T-helper 1 cell (primary cell): ENCODE measurements at regions not wholly inside any gene's neighbourhood (a gene's known extent, or its start where the extent isn't known, plus 50 kb on each side); places are given as distances from the start of the nearest gene placed in this dataset.
"Not testable (repeated sequence)": the region's sequence is repeated elsewhere in the genome, so short reads cannot be mapped to it uniquely, and the experiment has no call there.

Experiments
- DNase-seq, 5 donors: peaks; one replicate each; pipeline ENCODE4 v3.0.0-alpha.2; 2012 to 2020

DNA sequence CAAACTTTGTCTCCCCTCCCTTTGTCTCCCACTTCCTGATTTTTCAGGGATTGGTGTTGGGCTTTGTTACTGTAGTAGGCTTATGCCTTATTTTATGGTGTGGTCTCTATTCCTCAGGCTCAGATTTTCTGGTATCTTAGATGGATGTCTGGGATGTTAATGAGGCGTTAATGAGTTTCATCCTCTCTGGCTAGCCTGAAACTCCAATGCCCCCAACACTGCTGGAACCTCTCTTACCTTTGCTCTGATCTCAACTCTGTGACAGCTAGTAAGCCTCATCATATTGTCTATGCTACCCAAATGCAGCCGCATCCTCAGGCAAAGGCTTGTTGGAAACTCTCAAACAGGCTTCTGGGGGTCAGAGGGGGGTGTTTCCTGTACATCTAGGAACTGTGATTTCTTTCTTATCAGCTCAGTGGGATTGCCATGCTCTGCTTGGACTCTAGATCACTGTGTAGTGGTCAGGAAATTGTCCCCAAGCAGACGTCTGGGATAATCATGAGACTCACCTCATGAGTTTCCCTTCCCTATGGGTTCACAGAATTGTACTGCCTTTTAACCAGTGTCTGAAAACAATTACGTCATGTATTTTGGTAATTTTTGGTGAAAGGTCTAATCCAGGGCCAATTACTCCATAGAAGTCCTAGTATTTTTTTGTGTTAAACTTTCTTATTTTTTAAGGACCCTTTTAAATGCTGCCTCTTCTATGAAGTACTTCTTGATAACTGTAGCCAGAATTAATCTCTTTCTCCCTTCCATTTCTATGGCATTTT lies 88.8 kb upstream of the TRPC7 start:
- DNase-seq = no peak

DNA sequence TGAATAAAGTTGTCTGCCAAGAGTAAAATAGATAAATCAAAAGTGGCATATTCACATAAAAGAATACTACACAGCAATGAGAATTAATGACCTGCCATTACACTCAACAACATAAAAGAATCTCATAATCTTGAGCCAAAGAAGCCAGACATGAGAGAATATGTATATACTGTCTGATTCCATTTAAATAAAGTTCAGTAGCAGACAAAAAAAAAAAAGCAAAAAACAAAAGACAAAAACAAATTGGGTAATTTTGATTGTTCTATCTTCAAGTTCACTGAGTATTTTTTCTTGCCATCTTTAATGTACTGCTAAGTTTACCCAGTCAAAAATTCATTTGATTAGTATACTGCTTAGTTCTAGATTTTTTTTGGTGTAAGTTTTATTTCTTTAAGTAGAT lies 87.9 kb upstream of the TRPC7 start:
- DNase-seq = no peak

DNA sequence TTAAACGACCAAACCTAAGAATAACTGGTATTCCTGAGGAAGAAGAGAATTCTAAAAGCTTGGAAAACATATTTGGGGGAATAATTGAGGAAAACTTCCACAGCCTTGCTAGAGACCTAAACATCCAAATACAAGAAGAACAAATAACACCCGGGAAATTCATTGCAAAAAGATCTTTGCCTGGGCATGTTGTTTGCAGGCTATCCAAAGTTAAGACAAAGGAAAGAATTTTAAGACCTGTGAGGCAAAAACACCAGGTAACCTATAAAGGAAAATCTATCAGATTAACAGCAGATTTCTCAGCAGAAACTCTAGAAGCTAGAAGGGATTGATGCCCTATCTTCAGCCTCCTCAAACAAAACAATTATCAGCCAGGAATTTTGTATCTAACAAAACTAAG lies 82.2 kb upstream of the TRPC7 start:
- not testable (repeated sequence) for DNase-seq

DNA sequence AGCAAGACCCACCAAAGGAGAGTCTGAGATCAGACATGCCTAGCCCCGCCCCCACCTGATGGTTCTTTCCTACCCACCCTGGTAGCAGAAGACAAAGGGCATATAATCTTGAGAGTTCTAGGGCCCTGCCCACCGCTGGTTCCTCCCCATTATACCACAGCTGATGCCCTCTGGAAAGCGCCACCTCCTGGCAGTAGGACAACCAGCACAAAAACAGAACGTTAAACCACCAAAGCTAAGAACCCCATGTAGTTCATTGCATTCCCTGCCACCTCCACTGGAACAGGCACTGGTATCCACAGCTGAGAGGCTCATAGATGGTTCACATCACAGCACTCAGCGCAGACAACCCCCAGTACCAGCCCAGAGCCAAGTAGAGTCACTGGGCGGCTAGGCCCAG lies 81.2 kb upstream of the TRPC7 start:
- DNase-seq = no peak

DNA sequence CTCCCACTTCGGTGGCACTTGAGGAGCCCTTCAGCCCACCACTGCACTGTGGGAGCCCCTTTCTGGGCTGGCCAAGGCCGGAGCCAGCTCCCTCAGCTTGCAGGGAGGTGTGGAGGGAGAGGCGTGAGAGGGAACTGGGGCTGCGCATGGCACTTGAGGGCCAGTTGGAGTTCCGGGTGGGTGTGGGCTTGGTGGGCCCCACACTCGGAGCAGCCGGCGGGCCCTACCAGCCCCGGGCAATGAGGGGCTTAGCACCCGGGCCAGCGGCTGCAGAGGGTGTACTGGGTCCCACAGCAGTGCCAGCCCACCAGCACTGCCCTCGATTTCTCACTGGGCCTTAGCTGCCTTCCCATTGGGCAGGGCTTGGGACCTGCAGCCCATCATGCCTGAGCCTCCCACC lies 78.8 kb upstream of the TRPC7 start:
- DNase-seq = not testable (repeated sequence)

DNA sequence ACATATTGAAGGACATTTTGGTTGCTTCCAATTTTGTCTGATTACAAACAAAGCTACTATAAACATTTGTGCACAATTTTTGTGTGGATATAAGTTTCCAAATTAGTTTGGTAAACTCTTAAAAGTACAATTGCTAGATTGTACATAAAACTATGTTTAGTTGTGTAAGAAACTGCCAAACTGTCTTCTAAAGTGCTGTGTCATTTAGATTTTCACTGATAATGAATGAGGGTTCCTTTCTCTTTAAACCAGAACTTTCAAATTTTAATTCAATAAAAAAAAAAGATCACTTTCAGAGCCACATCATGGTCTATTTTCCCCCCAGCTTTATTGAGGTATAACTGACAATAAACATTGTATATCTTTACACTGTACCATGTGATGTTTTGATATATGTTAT lies 74.0 kb upstream of the TRPC7 start:
- no peak for DNase-seq

DNA sequence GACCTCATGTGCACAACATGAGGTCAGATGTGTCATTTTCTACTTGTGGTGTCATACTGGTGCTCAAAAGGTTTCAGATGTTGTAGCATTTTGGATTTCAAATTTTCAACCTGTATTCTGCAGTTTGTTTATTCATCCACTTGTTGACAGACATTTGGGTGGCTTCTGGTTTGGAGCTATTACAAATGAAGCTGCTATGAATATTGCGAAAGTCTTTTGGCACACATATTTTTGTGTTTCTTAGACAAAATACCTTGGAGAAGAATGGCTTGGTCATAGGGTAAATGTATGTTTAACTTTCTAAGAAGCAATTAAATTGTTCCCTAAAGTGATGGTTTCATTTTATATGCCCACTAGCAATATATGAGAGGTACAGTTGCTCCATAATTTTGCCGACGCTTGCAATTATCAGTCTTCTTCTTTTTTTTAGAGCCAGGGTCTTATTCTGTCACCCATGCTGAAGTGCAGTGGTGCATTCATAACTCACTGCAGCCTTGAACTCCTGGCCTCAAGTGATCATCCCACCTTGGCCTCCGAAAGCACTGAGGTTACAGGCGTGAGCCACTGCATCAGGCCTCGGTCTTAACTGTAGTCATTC lies 70.7 kb upstream of the TRPC7 start:
- no peak for DNase-seq

DNA sequence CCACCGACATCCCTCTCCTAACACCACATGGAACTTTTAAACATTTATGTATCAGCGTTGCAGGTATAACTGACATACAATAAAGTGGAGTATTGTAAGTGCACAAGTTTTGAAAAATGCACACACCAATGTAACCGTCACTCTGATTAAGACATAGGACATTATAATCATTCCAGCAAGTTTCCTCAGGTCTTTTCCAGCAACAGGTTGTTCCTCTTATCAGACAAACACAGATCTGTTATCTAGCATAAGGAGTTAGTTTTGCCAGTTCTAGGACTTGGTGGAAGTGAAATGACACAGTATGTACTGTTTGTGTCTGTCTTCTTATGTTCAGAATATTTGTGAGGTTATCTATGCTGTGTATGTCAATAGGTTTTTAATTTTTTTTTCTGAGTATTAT lies 69.5 kb upstream of the TRPC7 start:
- no peak for DNase-seq

DNA sequence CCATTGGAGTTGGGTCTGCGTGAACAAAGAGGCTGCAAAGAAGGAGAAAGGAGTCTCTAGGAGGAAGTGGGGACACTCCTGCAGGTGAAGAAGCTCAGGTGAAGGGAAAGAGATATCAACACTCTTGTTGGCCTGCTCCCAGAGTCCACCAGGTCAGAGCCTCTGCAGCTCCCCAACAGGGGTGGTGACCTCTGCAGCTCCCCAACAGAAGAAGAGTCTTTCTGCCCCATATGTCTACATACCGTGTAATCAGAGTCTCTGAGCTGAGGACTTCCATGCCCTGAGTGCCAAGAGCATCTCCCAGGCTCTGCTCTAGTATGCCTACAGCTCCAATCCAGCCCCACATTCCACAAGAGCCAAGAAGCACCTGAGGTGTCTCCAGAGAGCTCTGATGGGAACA lies 67.4 kb upstream of the TRPC7 start:
- no peak for DNase-seq

DNA sequence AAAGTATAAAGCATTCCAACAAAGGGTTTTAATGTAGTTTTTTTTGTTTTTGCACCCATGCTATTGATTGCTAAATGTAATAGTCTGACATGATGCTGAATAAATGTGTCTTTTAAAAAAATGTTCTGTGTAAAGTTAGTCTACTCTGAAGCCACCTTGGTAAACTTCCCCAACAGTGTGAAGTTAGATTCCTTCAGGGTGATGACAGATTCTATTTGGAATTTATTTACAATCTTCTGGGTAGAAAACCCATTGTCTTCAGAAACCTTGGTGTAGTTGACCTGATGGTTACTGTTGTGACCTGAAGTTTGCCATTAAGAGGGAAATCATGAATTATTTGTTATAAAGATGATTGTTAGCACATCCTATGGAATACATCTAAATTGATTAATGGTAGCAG lies 64.7 kb upstream of the TRPC7 start:
- no peak for DNase-seq

DNA sequence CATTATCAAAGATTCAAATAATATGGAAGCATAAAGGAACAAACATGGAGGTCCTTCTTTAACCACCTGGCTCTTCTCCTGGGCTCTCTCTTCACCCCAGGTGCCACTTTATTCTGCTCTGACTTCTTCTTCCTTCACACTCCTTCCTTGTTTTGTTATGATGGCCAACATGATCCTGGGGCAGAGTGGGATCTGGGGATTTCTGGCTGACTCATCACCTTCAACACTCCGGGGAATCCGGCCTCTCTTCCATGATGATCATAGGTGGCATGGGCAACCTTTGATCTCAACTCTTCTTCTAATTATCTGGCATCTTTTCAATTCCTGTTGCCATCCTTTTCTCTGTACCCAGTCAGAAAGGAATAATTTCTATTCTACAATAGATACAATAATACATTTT lies 62.1 kb upstream of the TRPC7 start:
- DNase-seq = no peak

DNA sequence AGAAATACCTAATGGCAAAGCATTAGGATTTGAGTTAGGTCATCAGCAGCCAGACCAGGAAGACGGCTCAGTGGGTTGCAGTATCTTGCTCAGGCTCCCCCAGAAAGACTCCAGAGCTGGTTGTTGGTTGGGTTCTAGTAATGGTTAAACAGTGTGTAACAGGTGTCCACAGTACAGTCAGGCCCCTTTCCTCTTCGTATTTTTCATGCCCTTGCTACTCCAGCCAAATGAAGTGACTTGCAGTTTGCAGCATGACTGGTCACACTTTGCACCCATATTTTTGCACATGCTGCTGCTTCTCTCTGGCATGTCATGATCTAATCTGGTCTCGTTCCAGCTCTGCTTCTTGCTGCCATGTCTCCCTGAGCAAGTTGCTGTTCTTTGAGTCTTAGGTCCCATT lies 60.6 kb upstream of the TRPC7 start:
- DNase-seq = no peak

DNA sequence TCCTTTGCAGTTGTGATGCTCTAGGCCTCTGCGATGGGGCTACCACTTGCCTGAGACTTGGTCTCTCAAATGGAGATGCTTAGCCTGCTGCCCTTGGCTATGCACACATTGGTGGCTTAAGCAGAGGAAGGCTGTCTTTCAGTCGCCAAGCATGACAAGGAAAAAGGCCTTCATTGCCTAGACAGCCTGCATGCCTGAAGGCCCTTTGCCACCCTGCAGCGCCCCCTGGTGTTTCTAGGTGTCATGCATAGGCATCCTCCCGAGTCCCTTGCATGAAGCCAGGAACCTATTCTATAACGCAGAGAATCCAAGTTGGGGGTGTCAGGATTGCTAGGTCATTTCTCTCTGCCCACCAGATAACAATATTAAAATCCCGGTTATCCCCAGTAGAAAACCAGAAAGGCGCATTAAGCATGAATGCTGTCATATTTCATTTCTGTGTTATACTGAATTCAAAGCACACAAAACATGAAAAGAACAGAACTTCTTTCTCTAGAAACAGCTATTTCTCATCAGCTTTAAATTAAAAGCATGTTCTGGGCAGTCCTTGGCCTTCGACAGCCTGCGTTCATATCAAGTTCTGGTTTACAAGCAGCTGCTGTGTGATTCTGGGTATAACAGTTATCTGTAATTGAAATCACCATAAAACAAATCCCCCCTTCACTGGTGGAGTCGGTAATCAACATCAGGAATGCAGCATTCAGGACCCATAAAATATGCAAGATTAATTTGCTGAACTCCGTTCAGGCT lies 59.7 kb upstream of the TRPC7 start:
- peak in 2 of 5 donors; percentile 5 to 28 for DNase-seq

DNA sequence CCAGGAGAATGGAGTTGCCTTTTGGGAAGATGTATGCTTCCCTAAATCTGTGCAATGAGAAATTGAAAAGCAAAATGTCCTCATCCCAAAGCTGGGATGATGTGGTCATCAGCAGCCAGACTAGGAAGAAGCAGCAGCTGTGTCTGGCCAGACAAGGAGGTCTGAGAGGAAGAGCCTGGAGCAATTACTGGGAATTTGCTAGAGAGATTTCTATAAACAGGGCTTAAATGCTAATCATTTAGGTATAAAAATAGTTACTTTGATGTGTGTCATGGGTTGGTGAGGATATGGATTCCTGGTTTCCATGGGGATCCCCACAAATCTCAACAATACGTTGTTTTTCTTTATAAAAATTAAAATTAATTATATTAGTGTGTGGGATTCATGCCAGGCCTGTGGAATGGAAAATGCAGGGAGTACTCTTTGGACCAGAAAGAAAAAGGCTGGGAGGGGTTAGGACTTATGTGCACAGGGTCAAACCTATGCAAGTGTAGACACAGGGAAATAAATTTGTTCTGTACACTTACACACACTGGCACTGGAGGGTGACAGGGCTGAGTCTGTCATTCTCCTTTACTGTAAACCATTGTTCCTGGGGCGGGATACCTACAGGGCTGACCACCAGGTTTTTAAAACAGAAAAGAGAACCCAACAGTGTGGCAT lies 58.7 kb upstream of the TRPC7 start:
- DNase-seq = no peak

DNA sequence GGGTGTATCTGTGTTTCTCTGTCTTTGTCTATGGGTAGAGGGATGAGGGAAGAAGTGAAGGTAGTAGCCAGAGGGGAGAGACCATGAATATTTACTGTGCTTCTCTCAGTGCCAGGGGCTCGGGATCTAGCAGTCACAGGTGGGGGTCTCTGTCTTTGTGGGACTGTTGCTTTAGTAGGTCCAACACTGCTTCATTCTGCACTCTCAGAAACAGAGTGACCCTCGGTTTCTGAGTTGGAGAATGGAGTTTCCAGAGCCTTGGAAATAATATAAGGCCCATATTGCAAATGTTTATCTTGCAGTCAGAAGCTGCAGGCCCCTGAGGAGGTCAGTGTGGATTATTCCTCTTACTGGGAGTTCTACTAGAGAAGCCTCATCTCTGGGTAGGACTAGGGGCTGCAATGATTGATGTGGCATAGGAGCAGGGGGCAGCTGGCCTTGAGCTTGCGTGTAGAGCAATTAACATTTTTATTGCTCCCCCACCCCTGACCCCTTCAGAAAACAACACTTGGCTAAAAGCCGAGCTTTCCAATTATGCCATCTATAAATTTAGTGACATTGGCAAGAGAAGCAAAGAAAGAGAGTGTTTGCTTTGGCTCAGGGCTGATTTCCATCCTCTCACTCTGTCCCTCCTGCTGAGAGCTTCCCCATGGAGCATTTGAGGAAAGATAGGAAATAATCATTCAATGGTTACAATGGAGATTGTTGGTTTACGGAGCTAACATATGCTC lies 55.0 kb upstream of the TRPC7 start:
- DNase-seq = no peak

DNA sequence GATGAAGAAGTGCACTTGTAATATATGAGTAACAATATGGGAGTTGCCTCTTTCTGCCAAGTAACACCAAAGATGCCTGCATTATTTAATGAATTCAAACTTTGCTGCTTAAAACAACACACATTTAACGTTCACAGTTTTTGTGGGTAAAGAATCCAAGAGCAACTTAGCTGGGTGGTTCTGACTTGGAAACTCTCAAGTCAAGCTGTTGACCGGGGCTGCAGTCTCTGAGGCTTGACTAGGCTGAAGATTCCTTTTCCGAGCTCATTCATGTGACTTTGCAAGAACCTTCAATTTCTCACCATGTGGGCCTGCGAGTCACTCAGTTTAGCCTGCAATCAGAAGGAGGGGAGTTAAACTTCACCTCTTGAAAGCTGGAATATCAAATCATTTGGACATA lies 53.0 kb upstream of the TRPC7 start:
- no peak for DNase-seq
